Liver (tissue), 3 donors: ENCODE measurements at regions not wholly inside any gene's neighbourhood (a gene's known extent, or its start where the extent isn't known, plus 50 kb on each side); places are given as distances from the start of the nearest gene placed in this dataset.

Source experiments
- ATF3 ChIP-seq: IDR thresholded peaks from 2 replicates; pipeline ENCODE4 v1.6.1; 2016; ENCODE audit warnings: antibody characterized with exemption
- CTCF ChIP-seq: fragments of 150-350 bp; IDR thresholded peaks from 2 replicates; pipeline ENCODE4 v1.5.1; 2017; ENCODE audit warnings: improper control_type of control experiment, low read depth, low read length; ENCODE audit not compliant: missing input control
- EGR1 ChIP-seq, 2 donors: IDR thresholded peaks; 2 replicates each; pipeline ENCODE4 v1.6.1; 2016 to 2018; ENCODE audit warnings: antibody characterized with exemption in 2 of 2, low read depth in 2 of 2
- GABPA ChIP-seq, 2 donors: IDR thresholded peaks in 1 of 2; conservative IDR thresholded peaks in 1 of 2; 2 replicates each; pipeline ENCODE4 v1.6.1; 2016; ENCODE audit warnings: antibody characterized with exemption in 2 of 2, mild to moderate bottlenecking in 1 of 2, moderate library complexity in 1 of 2
- JUND ChIP-seq, 2 donors: IDR thresholded peaks; 2 replicates each; pipeline ENCODE4 v1.6.1; 2016; ENCODE audit warnings: antibody characterized with exemption in 2 of 2
- MAX ChIP-seq: IDR thresholded peaks from 2 replicates; pipeline ENCODE4 v1.6.1; 2016; ENCODE audit warnings: antibody characterized with exemption
- RAD21 ChIP-seq, 2 donors: IDR thresholded peaks; 2 replicates each; pipeline ENCODE4 v1.6.1; 2016; ENCODE audit warnings: antibody characterized with exemption in 2 of 2, mild to moderate bottlenecking in 2 of 2
- REST ChIP-seq: IDR thresholded peaks from 2 replicates; pipeline ENCODE4 v1.6.1; 2016; ENCODE audit warnings: antibody characterized with exemption, mild to moderate bottlenecking
- RXRA ChIP-seq, 2 donors: IDR thresholded peaks; 2 replicates each; pipeline ENCODE4 v1.6.1; 2017 to 2018; ENCODE audit warnings: antibody characterized with exemption in 2 of 2, mild to moderate bottlenecking in 1 of 2
- SP1 ChIP-seq: IDR thresholded peaks from 2 replicates; pipeline ENCODE4 v1.6.1; 2018; ENCODE audit warnings: antibody characterized with exemption, mild to moderate bottlenecking
- TAF1 ChIP-seq: conservative IDR thresholded peaks from 2 replicates; pipeline ENCODE4 v1.6.1; 2016; ENCODE audit warnings: antibody characterized with exemption, mild to moderate bottlenecking
- ZBTB33 ChIP-seq: IDR thresholded peaks from 2 replicates; pipeline ENCODE4 v1.6.1; 2016; ENCODE audit warnings: antibody characterized with exemption
- donor health status: healthy.
- donor health status: healthy.

GRCh38 chr17:53088481-53088880 lies 734.2 kb upstream of the KIF2B start:
- TF ChIP-seq CTCF, result no peak
- no peak for TF ChIP-seq ZBTB33
- TF ChIP-seq REST, result no peak
- TF ChIP-seq EGR1 (IDR thresholded peaks at IDR 0.05; ENCODE audit: low read depth in 2 of 2), result no peak
- TF ChIP-seq ATF3, result no peak
- no peak for TF ChIP-seq SP1
- TF ChIP-seq TAF1, result no peak
- no peak for TF ChIP-seq RXRA (IDR thresholded peaks at IDR 0.05)
- TF ChIP-seq RAD21 (IDR thresholded peaks at IDR 0.05), result no peak
- TF ChIP-seq GABPA (IDR thresholded peaks at IDR 0.05 in 1 of 2, conservative IDR thresholded peaks at IDR 0.05 in 1 of 2), result no peak
- TF ChIP-seq MAX, result no peak
- TF ChIP-seq JUND (IDR thresholded peaks at IDR 0.05), result no peak
